Activated naive CD8-positive, alpha-beta T cell treated with anti-CD3 and anti-CD28 coated beads for 36 hours (primary cell): ENCODE measurements at regions not wholly inside any gene's neighbourhood (a gene's known extent, or its start where the extent isn't known, plus 50 kb on each side); places are given as distances from the start of the nearest gene placed in this dataset.
"Not testable (repeated sequence)": the region's sequence is repeated elsewhere in the genome, so short reads cannot be mapped to it uniquely, and the experiment has no call there.

Experiments used
- DNase-seq: peaks from one replicate; pipeline ENCODE4 v3.0.0; 2021
- H3K27ac Mint-ChIP-seq: one replicate; pipeline ENCODE4 v1.8.0; 2022; ENCODE audit warnings: mild to moderate bottlenecking, moderate library complexity, mixed read lengths
- H3K27me3 Mint-ChIP-seq: one replicate; pipeline ENCODE4 v1.8.0; 2022; ENCODE audit warnings: mild to moderate bottlenecking, mixed read lengths
- H3K36me3 Mint-ChIP-seq: one replicate; pipeline ENCODE4 v1.8.0; 2021; ENCODE audit warnings: mild to moderate bottlenecking, mixed read lengths
- H3K4me1 Mint-ChIP-seq: one replicate; pipeline ENCODE4 v1.8.0; 2021; ENCODE audit warnings: mixed read lengths
- H3K4me3 Mint-ChIP-seq: one replicate; pipeline ENCODE4 v1.8.0; 2022; ENCODE audit warnings: mild to moderate bottlenecking, moderate library complexity, mixed read lengths
- H3K9me3 Mint-ChIP-seq: one replicate; pipeline ENCODE4 v1.8.0; 2022; ENCODE audit warnings: mixed read lengths

GRCh38 chr3:109809513-109809912 is 472.2 kb upstream of the DPPA4 start:
- no peak overlapping the region for H3K27ac Mint-ChIP-seq
- H3K4me1 Mint-ChIP-seq = peaks cover 31% of the 10 kb centered on the region
- no peak for DNase-seq
- H3K4me3 Mint-ChIP-seq = no peak overlapping the region
- H3K9me3 Mint-ChIP-seq = peaks cover 15% of the 10 kb centered on the region
- no peaks in the 10 kb centered on the region for H3K27me3 Mint-ChIP-seq
- peaks cover 17% of the 10 kb centered on the region for H3K36me3 Mint-ChIP-seq

GRCh38 chr3:109818081-109818480 is 480.7 kb upstream of the DPPA4 start:
- Mint-ChIP-seq H3K36me3 (no peaks in the 10 kb centered on the region), H3K4me1 (no peaks in the 10 kb centered on the region), H3K9me3 (no peaks in the 10 kb centered on the region), H3K27me3 (no peaks in the 10 kb centered on the region), H3K4me3 (no peak overlapping the region), H3K27ac (no peak overlapping the region)
- no peak for DNase-seq

- H3K36me3 Mint-ChIP-seq = no peaks in the 10 kb centered on the region
- H3K27me3 Mint-ChIP-seq = no peaks in the 10 kb centered on the region
- H3K4me1 Mint-ChIP-seq = no peaks in the 10 kb centered on the region
- H3K27ac Mint-ChIP-seq = no peak overlapping the region
- no peaks in the 10 kb centered on the region for H3K9me3 Mint-ChIP-seq
- no peak for DNase-seq
- H3K4me3 Mint-ChIP-seq = no peak overlapping the region
These were observed 482.4 kb upstream of the DPPA4 start for GRCh38 chr3:109819734-109820133.

GRCh38 chr3:109825971-109826810 is 488.8 kb upstream of the DPPA4 start:
- Mint-ChIP-seq H3K4me3 (no peak overlapping the region), H3K9me3 (peaks cover 1% of the 10 kb centered on the region)

GRCh38 chr3:109831403-109831802 is 494.1 kb upstream of the DPPA4 start:
- Mint-ChIP-seq H3K36me3 (no peaks in the 10 kb centered on the region), H3K27ac (no peak overlapping the region), H3K9me3 (peaks cover 1% of the 10 kb centered on the region), H3K27me3 (no peaks in the 10 kb centered on the region), H3K4me1 (no peaks in the 10 kb centered on the region), H3K4me3 (no peak overlapping the region)
- DNase-seq = no peak

More at GRCh38 chr3:109825971-109826810, 488.8 kb upstream of the DPPA4 start:
- no peak for DNase-seq
- no peaks in the 10 kb centered on the region for H3K36me3 Mint-ChIP-seq
- H3K4me1 Mint-ChIP-seq = no peaks in the 10 kb centered on the region
- H3K27ac Mint-ChIP-seq = no peak overlapping the region
- H3K27me3 Mint-ChIP-seq = no peaks in the 10 kb centered on the region

GRCh38 chr3:109835958-109836357 is 498.6 kb upstream of the DPPA4 start:
- no peak overlapping the region for H3K27ac Mint-ChIP-seq
- no peaks in the 10 kb centered on the region for H3K27me3 Mint-ChIP-seq
- no peak for DNase-seq
- no peak overlapping the region for H3K4me3 Mint-ChIP-seq
- H3K4me1 Mint-ChIP-seq = no peaks in the 10 kb centered on the region
- H3K36me3 Mint-ChIP-seq = peaks cover 2% of the 10 kb centered on the region
- peaks cover under 1% of the 10 kb centered on the region for H3K9me3 Mint-ChIP-seq

- no peak overlapping the region for H3K4me3 Mint-ChIP-seq
- no peak for DNase-seq
- no peak overlapping the region for H3K27ac Mint-ChIP-seq
- peaks cover 7% of the 10 kb centered on the region for H3K36me3 Mint-ChIP-seq
- H3K27me3 Mint-ChIP-seq = no peaks in the 10 kb centered on the region
- peaks cover 8% of the 10 kb centered on the region for H3K4me1 Mint-ChIP-seq
- peaks cover 27% of the 10 kb centered on the region for H3K9me3 Mint-ChIP-seq
These were observed 514.5 kb upstream of the DPPA4 start for GRCh38 chr3:109851854-109852253.

GRCh38 chr3:109852283-109852682 is 514.9 kb upstream of the DPPA4 start:
- Mint-ChIP-seq H3K27me3 (no peaks in the 10 kb centered on the region), H3K4me1 (peaks cover 8% of the 10 kb centered on the region), H3K36me3 (peaks cover 7% of the 10 kb centered on the region), H3K27ac (no peak overlapping the region), H3K9me3 (peaks cover 27% of the 10 kb centered on the region), H3K4me3 (no peak overlapping the region)
- no peak for DNase-seq

GRCh38 chr3:109853077-109853731 is 515.9 kb upstream of the DPPA4 start:
- no peak for DNase-seq
- Mint-ChIP-seq H3K9me3 (peaks cover 24% of the 10 kb centered on the region), H3K27me3 (no peaks in the 10 kb centered on the region), H3K4me3 (no peak overlapping the region), H3K36me3 (peaks cover 7% of the 10 kb centered on the region), H3K27ac (no peak overlapping the region), H3K4me1 (peaks cover 8% of the 10 kb centered on the region)

GRCh38 chr3:109863701-109864100 is 526.4 kb upstream of the DPPA4 start:
- Mint-ChIP-seq H3K27me3 (no peaks in the 10 kb centered on the region), H3K9me3 (peaks cover 3% of the 10 kb centered on the region), H3K4me1 (no peaks in the 10 kb centered on the region), H3K4me3 (no peak overlapping the region), H3K27ac (no peak overlapping the region), H3K36me3 (peaks cover 5% of the 10 kb centered on the region)
- no peak for DNase-seq

- H3K27ac Mint-ChIP-seq = no peak overlapping the region
- no peak overlapping the region for H3K4me3 Mint-ChIP-seq
- H3K36me3 Mint-ChIP-seq = peaks cover 5% of the 10 kb centered on the region
- no peaks in the 10 kb centered on the region for H3K27me3 Mint-ChIP-seq
- no peaks in the 10 kb centered on the region for H3K4me1 Mint-ChIP-seq
- peaks cover 3% of the 10 kb centered on the region for H3K9me3 Mint-ChIP-seq
- no peak for DNase-seq
These were observed 527.1 kb upstream of the DPPA4 start for GRCh38 chr3:109864452-109864851.

GRCh38 chr3:109869586-109869985 is 532.2 kb upstream of the DPPA4 start:
- H3K4me1 Mint-ChIP-seq = no peaks in the 10 kb centered on the region
- peaks cover 2% of the 10 kb centered on the region for H3K9me3 Mint-ChIP-seq
- no peak overlapping the region for H3K4me3 Mint-ChIP-seq
- no peak overlapping the region for H3K27ac Mint-ChIP-seq
- DNase-seq = no peak
- no peaks in the 10 kb centered on the region for H3K27me3 Mint-ChIP-seq
- peaks cover 1% of the 10 kb centered on the region for H3K36me3 Mint-ChIP-seq

- H3K4me3 Mint-ChIP-seq = no peak overlapping the region
- no peaks in the 10 kb centered on the region for H3K27me3 Mint-ChIP-seq
- H3K27ac Mint-ChIP-seq = no peak overlapping the region
- DNase-seq = no peak
- no peaks in the 10 kb centered on the region for H3K4me1 Mint-ChIP-seq
- H3K9me3 Mint-ChIP-seq = peaks cover 5% of the 10 kb centered on the region
- peaks cover 1% of the 10 kb centered on the region for H3K36me3 Mint-ChIP-seq
These were observed 537.8 kb upstream of the DPPA4 start for GRCh38 chr3:109874896-109875708.

- H3K4me1 Mint-ChIP-seq, H3K27ac Mint-ChIP-seq, H3K36me3 Mint-ChIP-seq, H3K9me3 Mint-ChIP-seq, H3K27me3 Mint-ChIP-seq, DNase-seq, H3K4me3 Mint-ChIP-seq: not testable (repeated sequence)
These were observed 540.3 kb upstream of the DPPA4 start for GRCh38 chr3:109877616-109878015.

GRCh38 chr3:109882144-109882543 is 544.8 kb upstream of the DPPA4 start:
- H3K9me3 Mint-ChIP-seq = peaks cover 10% of the 10 kb centered on the region
- no peak for DNase-seq
- H3K27me3 Mint-ChIP-seq = no peaks in the 10 kb centered on the region
- H3K4me3 Mint-ChIP-seq = no peak overlapping the region
- H3K4me1 Mint-ChIP-seq = peaks cover under 1% of the 10 kb centered on the region
- H3K27ac Mint-ChIP-seq = no peak overlapping the region
- peaks cover 3% of the 10 kb centered on the region for H3K36me3 Mint-ChIP-seq
